ENCODE measurements at regions not wholly inside any gene's neighbourhood (a gene's known extent, or its start where the extent isn't known, plus 50 kb on each side); places are given as distances from the start of the nearest gene placed in this dataset.

DNA sequence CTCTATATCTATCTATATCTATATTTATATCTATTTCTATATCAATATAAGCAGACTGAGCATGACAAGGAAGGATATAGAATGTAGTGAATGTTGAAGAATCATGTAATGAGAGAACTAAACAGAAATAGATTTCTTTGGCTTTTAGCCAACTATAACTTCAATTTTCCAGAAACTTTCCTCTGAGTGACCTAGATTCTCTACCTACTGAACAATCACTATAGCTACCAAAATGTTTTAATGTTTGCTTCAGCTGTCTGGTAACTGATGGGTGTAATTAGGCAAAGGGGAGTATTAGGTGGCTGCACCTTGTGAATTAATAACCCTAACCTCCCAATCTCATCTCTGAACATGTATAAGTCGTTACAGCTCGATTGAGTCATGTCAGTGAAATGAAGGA is 76.4 kb upstream of the ROBO1 start:
- H3K27me3 ChIP-seq: no peaks in the 10 kb centered on the region
- ATAC-seq: no peak
- H3K9me3 ChIP-seq: no peaks in the 10 kb centered on the region
- TF ChIP-seq POLR2A (IDR thresholded peaks at IDR 0.05): no peak
- no peak for TF ChIP-seq POLR2AphosphoS5 (IDR thresholded peaks at IDR 0.05)
- TF ChIP-seq EP300 (IDR thresholded peaks at IDR 0.05): no peak
- TF ChIP-seq, protein P1, sequence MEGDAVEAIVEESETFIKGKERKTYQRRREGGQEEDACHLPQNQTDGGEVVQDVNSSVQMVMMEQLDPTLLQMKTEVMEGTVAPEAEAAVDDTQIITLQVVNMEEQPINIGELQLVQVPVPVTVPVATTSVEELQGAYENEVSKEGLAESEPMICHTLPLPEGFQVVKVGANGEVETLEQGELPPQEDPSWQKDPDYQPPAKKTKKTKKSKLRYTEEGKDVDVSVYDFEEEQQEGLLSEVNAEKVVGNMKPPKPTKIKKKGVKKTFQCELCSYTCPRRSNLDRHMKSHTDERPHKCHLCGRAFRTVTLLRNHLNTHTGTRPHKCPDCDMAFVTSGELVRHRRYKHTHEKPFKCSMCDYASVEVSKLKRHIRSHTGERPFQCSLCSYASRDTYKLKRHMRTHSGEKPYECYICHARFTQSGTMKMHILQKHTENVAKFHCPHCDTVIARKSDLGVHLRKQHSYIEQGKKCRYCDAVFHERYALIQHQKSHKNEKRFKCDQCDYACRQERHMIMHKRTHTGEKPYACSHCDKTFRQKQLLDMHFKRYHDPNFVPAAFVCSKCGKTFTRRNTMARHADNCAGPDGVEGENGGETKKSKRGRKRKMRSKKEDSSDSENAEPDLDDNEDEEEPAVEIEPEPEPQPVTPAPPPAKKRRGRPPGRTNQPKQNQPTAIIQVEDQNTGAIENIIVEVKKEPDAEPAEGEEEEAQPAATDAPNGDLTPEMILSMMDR (IDR thresholded peaks at IDR 0.05): no peak
- H3K27ac ChIP-seq: no peak overlapping the region
- no peak overlapping the region for H3K4me3 ChIP-seq
- 66 to 87% methylated on average over 2 of the region's 2 CpGs for WGBS, 2 donors (ENCODE audit: low coverage in 1 of 2)
- H3K36me3 ChIP-seq: no peaks in the 10 kb centered on the region
- no peaks in the 10 kb centered on the region for H3K4me1 ChIP-seq

DNA sequence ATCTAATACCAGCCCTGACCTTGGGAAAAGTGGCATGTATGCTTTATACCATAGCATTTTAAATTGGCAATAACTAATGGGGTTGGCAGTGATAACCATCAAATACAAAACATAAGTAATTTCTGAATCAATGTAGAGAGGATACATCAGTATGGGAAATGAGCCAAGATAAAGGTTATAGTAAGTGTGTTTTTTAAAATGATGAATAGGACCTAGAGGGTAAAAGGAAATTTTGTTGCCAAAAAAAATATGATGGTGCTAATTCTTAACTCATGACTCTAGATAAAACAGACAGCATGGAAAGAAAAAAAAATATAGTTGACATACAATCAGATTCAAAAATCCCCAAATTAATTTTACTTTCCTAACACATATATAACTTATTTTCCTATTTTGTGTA is 75.4 kb upstream of the ROBO1 start:
- Histone ChIP-seq H3K27ac (no peak overlapping the region), H3K36me3 (no peaks in the 10 kb centered on the region), H3K9me3 (no peaks in the 10 kb centered on the region), H3K27me3 (no peaks in the 10 kb centered on the region), H3K4me1 (no peaks in the 10 kb centered on the region), H3K4me3 (no peak overlapping the region)
- no peak for TF ChIP-seq POLR2A (IDR thresholded peaks at IDR 0.05)
- no peak for TF ChIP-seq POLR2AphosphoS5 (IDR thresholded peaks at IDR 0.05)
- TF ChIP-seq EP300 (IDR thresholded peaks at IDR 0.05): no peak
- TF ChIP-seq, protein P1 (IDR thresholded peaks at IDR 0.05): no peak
- no peak for ATAC-seq

DNA sequence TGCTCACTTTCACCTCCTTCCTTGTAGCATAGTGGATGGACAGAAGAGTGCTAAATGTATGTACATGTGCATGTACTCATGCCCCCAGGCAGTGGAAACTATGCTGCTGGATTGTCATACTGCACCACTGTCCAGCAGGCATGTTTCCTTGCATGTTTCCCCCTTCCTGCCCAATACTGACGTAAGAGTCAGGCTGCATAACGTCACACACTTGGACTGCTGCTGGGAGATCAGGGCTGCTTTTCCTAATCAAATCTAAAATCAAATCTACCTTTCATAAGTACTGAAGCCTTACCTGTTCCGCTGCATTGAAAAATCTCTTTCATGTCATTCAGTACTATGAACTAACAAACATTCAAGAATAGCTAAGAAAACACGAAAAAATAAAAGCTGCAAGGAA is 67.9 kb upstream of the ROBO1 start:
- ATAC-seq: no peak
- H3K27ac ChIP-seq: no peak overlapping the region
- TF ChIP-seq EP300 (IDR thresholded peaks at IDR 0.05) (no peak), POLR2AphosphoS5 (IDR thresholded peaks at IDR 0.05) (no peak), POLR2A (IDR thresholded peaks at IDR 0.05) (no peak)
- TF ChIP-seq, protein P1 (IDR thresholded peaks at IDR 0.05): no peak
- H3K36me3 ChIP-seq: no peaks in the 10 kb centered on the region
- H3K9me3 ChIP-seq: no peaks in the 10 kb centered on the region
- 72 to 80% methylated on average over 2 to 4 of the region's 4 CpGs for WGBS, 2 donors (ENCODE audit: low coverage in 1 of 2)
- no peaks in the 10 kb centered on the region for H3K4me1 ChIP-seq
- H3K4me3 ChIP-seq: no peak overlapping the region
- H3K27me3 ChIP-seq: no peaks in the 10 kb centered on the region

DNA sequence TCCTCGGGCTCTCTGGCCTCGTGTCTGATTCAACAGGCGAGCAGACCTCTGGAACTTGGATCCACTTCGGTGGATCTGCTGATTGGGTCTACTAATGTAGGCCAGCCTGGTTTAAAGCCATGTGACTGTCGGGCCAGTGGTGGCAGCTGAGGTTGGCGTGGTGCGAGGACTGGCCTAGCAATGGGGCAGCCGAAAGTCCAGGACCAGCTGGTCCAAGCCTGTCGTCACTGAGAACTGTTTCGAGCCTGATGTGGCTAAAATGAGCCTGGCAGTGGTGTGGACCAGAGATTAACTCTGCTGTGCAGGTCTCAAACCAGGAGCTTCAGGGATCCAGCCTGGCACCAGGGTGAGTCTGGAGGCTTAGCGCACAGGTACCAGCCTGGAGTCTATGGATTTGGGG is 56.4 kb upstream of the ROBO1 start:
- no peaks in the 10 kb centered on the region for H3K27me3 ChIP-seq
- H3K27ac ChIP-seq: no peak overlapping the region
- H3K9me3 ChIP-seq: peaks cover 0 to 3% (median 0%) of the 10 kb centered on the region in 3 donors
- WGBS, 2 donors (ENCODE audit: low coverage in 1 of 2): 64 to 65% methylated on average over 4 of the region's 11 CpGs
- H3K4me1 ChIP-seq: no peaks in the 10 kb centered on the region
- H3K4me3 ChIP-seq: no peak overlapping the region
- no peak for TF ChIP-seq EP300 (IDR thresholded peaks at IDR 0.05)
- no peak for TF ChIP-seq POLR2AphosphoS5 (IDR thresholded peaks at IDR 0.05)
- TF ChIP-seq, protein P1 (IDR thresholded peaks at IDR 0.05): no peak
- no peak for TF ChIP-seq POLR2A (IDR thresholded peaks at IDR 0.05)
- ATAC-seq: no peak
- no peaks in the 10 kb centered on the region for H3K36me3 ChIP-seq

DNA sequence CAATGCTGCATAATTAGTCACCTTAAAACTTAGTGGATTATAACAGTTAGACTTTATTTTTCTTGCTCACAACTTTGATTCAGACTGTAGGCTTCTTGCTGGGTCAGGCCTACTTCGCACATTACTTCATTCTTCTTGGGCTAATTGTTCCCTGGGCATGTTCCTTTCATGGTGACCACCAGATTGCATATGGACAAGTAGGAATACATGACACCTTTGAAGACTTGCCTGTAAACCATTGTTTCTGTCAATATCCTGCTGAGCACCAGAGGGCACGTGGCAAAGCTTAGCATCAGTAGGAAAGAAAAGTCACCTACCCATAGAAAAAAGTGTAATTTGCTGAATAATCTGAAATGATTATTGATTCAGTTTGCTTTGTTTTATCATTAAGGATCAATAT is 54.3 kb upstream of the ROBO1 start:
- Histone ChIP-seq H3K27ac (no peak overlapping the region), H3K4me1 (no peaks in the 10 kb centered on the region), H3K36me3 (no peaks in the 10 kb centered on the region), H3K27me3 (no peaks in the 10 kb centered on the region), H3K9me3 (peaks cover 0 to 6% (median 0%) of the 10 kb centered on the region in 3 donors), H3K4me3 (no peak overlapping the region)
- no peak for ATAC-seq
- 83 to 85% methylated on average over 2 of the region's 2 CpGs for WGBS, 2 donors (ENCODE audit: low coverage in 1 of 2)
- TF ChIP-seq EP300 (IDR thresholded peaks at IDR 0.05) (no peak), POLR2AphosphoS5 (IDR thresholded peaks at IDR 0.05) (no peak), POLR2A (IDR thresholded peaks at IDR 0.05) (no peak)
- TF ChIP-seq, protein P1 (IDR thresholded peaks at IDR 0.05): no peak

All from gastroesophageal sphincter (tissue), 4 donors.